K562 (cell line): ENCODE measurements at regions not wholly inside any gene's neighbourhood (a gene's known extent, or its start where the extent isn't known, plus 50 kb on each side); places are given as distances from the start of the nearest gene placed in this dataset.

ENCODE experiments used
- ATAC-seq: fragments of 200-7000 bp; cut with Tn5 transposase; 3 replicates; pipeline ENCODE4 v1.9.1; 2020; ENCODE audit warnings: moderate library complexity
- BruUV-seq: library from RNA; stranded (reverse); fragments of 400-500 nt; replicated peaks from 2 replicates; lab custom pipeline; 2021; lab: Mats Ljungman, UMichigan
- CTCF ChIA-PET: fragments of 300-600 bp; formaldehyde crosslinking; extraction: SDS; loops from one replicate; lab custom pipeline; 2021; ENCODE audit warnings: low intra/inter-chr PET ratio; lab: Yijun Ruan, JAX
- POLR2A ChIA-PET: fragments of 300-600, 350-650 bp; sonication (Branson Sonifier 250); formaldehyde crosslinking; extraction: SDS; loops from one replicate; lab custom pipeline; 2021; ENCODE audit warnings: antibody characterized with exemption, inconsistent platforms; lab: Yijun Ruan, JAX
- DNase-seq, 4 experiments: peaks; one replicate each; pipeline versions ENCODE4 v3.0.0 to v3.0.0-alpha.2; 2011 to 2018; ENCODE audit warnings: low spot score in 3 of 4, mixed read lengths in 3 of 4; ENCODE audit errors: extremely low read depth in 1 of 4
- FAIRE-seq: peaks from 2 replicates; lab custom pipeline; 2011; peaks lifted over from hg19 to GRCh38; lab: Jason Lieb, UNC
- H2AFZ ChIP-seq: 2 replicates; pipeline ENCODE4 v1.6.0; 2011; ENCODE audit warnings: low read depth, low read length, control low read depth, inconsistent platforms
- H3K27ac ChIP-seq: fragments of 200-600 bp; 3 replicates; pipeline ENCODE4 v1.8.0; 2011; ENCODE audit warnings: low read depth, mild to moderate bottlenecking, control low read depth, inconsistent platforms, low read length, moderate library complexity, mixed read lengths; ENCODE audit errors: extremely low read depth
- H3K27me3 ChIP-seq, 2 experiments: fragments of 300-600 bp in 1 of 2; 2 replicates in 1 of 2; 3 replicates in 1 of 2; pipeline versions ENCODE4 v1.6.0 to v1.8.0; 2011; ENCODE audit warnings: inconsistent platforms in 2 of 2, low read length in 2 of 2, mild to moderate bottlenecking in 1 of 2, mixed read lengths in 1 of 2, moderate library complexity in 1 of 2; ENCODE audit not compliant: control insufficient read depth in 2 of 2, insufficient read depth in 2 of 2
- H3K36me3 ChIP-seq: fragments of 300-600 bp; 3 replicates; pipeline ENCODE4 v1.8.0; 2011; ENCODE audit warnings: mild to moderate bottlenecking, low read length, inconsistent platforms; ENCODE audit not compliant: control insufficient read depth, insufficient read depth
- H3K4me1 ChIP-seq, 2 experiments: fragments of 200-600 bp in 1 of 2; replicated peaks in 1 of 2; 2 replicates in 1 of 2; 3 replicates in 1 of 2; pipeline versions ENCODE4 v1.5.1 to v1.8.0; 2011; ENCODE audit warnings: inconsistent platforms in 2 of 2, low read length in 2 of 2, mild to moderate bottlenecking in 1 of 2, mixed read lengths in 1 of 2, moderate library complexity in 1 of 2; ENCODE audit not compliant: control insufficient read depth in 2 of 2, insufficient read depth in 2 of 2
- H3K4me2 ChIP-seq: 2 replicates; pipeline ENCODE4 v1.6.1; 2011; ENCODE audit warnings: low read length, control low read depth, inconsistent platforms, mixed read lengths; ENCODE audit not compliant: insufficient read depth
- H3K4me3 ChIP-seq: fragments of 200-600 bp; sonication (generic), shearing (Covaris generic); 2 replicates; pipeline ENCODE4 v1.5.1; 2016; ENCODE audit warnings: control low read depth, inconsistent platforms
- H3K79me2 ChIP-seq: fragments of 200-600 bp; 3 replicates; pipeline ENCODE4 v1.8.0; 2011; ENCODE audit warnings: low read length, inconsistent platforms; ENCODE audit not compliant: control insufficient read depth, insufficient read depth
- H3K9ac ChIP-seq, 2 experiments: 2 replicates each; pipeline versions ENCODE4 v1.6.0 to v1.6.1; 2011; ENCODE audit warnings: low read depth in 2 of 2, low read length in 2 of 2, control low read depth in 1 of 2, inconsistent platforms in 1 of 2, mild to moderate bottlenecking in 1 of 2, mixed read lengths in 1 of 2; ENCODE audit not compliant: insufficient read depth in 1 of 2
- H3K9me1 ChIP-seq: one replicate; pipeline ENCODE4 v1.6.0; 2011; ENCODE audit warnings: inconsistent platforms, mild to moderate bottlenecking, low read length, moderate library complexity; ENCODE audit not compliant: control insufficient read depth, insufficient read depth
- H3K9me3 ChIP-seq: replicated peaks from 2 replicates; pipeline ENCODE4 v1.5.1; 2011; ENCODE audit warnings: low read depth, low read length, inconsistent platforms; ENCODE audit not compliant: control insufficient read depth, insufficient read depth
- H4K20me1 ChIP-seq: replicated peaks from 2 replicates; pipeline ENCODE4 v1.6.1; 2011; ENCODE audit warnings: low read length, inconsistent platforms, mixed read lengths; ENCODE audit not compliant: control insufficient read depth, insufficient read depth
- BRD4 ChIP-seq: fragments of 200-600 bp; sonication (generic); IDR thresholded peaks from 2 replicates; pipeline ENCODE4 v1.6.1; 2017; ENCODE audit warnings: inconsistent platforms
- CBX8 ChIP-seq: fragments of 200-600 bp; sonication (generic); IDR thresholded peaks from 2 replicates; pipeline ENCODE4 v1.6.1; 2012; ENCODE audit warnings: borderline replicate concordance, mixed run types, low read depth, mild to moderate bottlenecking, moderate library complexity, mixed read lengths, low read length, control low read depth, inconsistent platforms; ENCODE audit not compliant: poor library complexity, severe bottlenecking; ENCODE audit errors: extremely low read depth
- MAFF ChIP-seq: IDR thresholded peaks from 2 replicates; pipeline ENCODE4 v1.6.1; 2012; ENCODE audit warnings: low read length, improper control_type of control experiment
- MXD1 ChIP-seq: fragments of 250-450 bp; sonication (Bioruptor Pico); IDR thresholded peaks from 2 replicates; pipeline ENCODE4 v1.8.0; 2021; ENCODE audit warnings: borderline replicate concordance, mild to moderate bottlenecking, moderate library complexity; ENCODE audit not compliant: poor library complexity, severe bottlenecking
- PPARD ChIP-seq: fragments of 250-450 bp; sonication (Bioruptor Pico); IDR thresholded peaks from 2 replicates; pipeline ENCODE4 v1.8.0; 2022; ENCODE audit warnings: inconsistent platforms, mild to moderate bottlenecking, moderate library complexity
- SIX5 ChIP-seq, 2 experiments: IDR thresholded peaks; 2 replicates each; pipeline ENCODE4 v1.6.1; 2011; ENCODE audit warnings: low read length in 2 of 2, borderline replicate concordance in 1 of 2, low read depth in 1 of 2, mild to moderate bottlenecking in 1 of 2, moderate library complexity in 1 of 2; ENCODE audit not compliant: insufficient read depth in 1 of 2
- ZNF384 ChIP-seq: IDR thresholded peaks from 2 replicates; pipeline ENCODE4 v1.6.1; 2012; ENCODE audit warnings: low read depth, low read length, improper control_type of control experiment
- WGBS: fragments of 100-300 bp; shearing (Covaris generic); methylation state at CpG from one replicate; pipeline ENCODE4 v1.1.6; 2016; ENCODE audit warnings: low coverage, mixed read lengths; ENCODE audit not compliant: insufficient coverage; ENCODE audit errors: missing lambda C conversion rate; 5-methylcytosine and 5-hydroxymethylcytosine counted together
- in situ Hi-C: fragments of 300-500 bp; cut with MboI; formaldehyde crosslinking; loops from 4 replicates; pipeline ENCODE4 v1.15.0; 2018; ENCODE audit warnings: inconsistent platforms, mixed read lengths
- intact Hi-C: fragments of 100-400 bp; cut with micrococcal nuclease; formaldehyde crosslinking; loops from 2 replicates; pipeline ENCODE4 v1.14.2; 2022

GRCh38 chr17:21843318-21843865 is 151.1 kb downstream of the KCNJ18 start:
- H3K4me2 ChIP-seq, result no peak overlapping the region
- in situ Hi-C loops, result no loop called here
- WGBS, result 92% methylated on average over 2 of the region's 75 CpGs
- H3K4me3 ChIP-seq, result no peak overlapping the region
- no peaks in the 10 kb centered on the region for H3K4me1 ChIP-seq
- no peak overlapping the region for H2AFZ ChIP-seq
- ChIA-PET CTCF (no interaction called here), POLR2A (no interaction called here)
- no peaks in the 10 kb centered on the region for H3K9me1 ChIP-seq
- TF ChIP-seq BRD4, result no peak
- no peak for TF ChIP-seq PPARD (CRISPR knock-in tag)
- no peak for TF ChIP-seq CBX8
- no peak for TF ChIP-seq SIX5 (IDR thresholded peaks at IDR 0.05; ENCODE audit: borderline replicate concordance in 1 of 2, insufficient read depth in 1 of 2, low read depth in 1 of 2, low read length in 2 of 2)
- TF ChIP-seq MAFF, result no peak
- no peak for TF ChIP-seq ZNF384
- no peak for TF ChIP-seq MXD1 (CRISPR knock-in tag)
- no peaks in the 10 kb centered on the region for H4K20me1 ChIP-seq
- FAIRE-seq, result no peak
- no peaks in the 10 kb centered on the region for H3K9me3 ChIP-seq
- no TSS peak for BruUV-seq
- no peaks in the 10 kb centered on the region for H3K27me3 ChIP-seq
- ATAC-seq, result no peak
- no peak overlapping the region for H3K9ac ChIP-seq
- H3K79me2 ChIP-seq, result no peaks in the 10 kb centered on the region
- no peak overlapping the region for H3K27ac ChIP-seq
- H3K36me3 ChIP-seq, result no peaks in the 10 kb centered on the region
- DNase-seq, result no peak
- intact Hi-C loops, result no loop called here
